WTC11 (cell line): ENCODE measurements at regions not wholly inside any gene's neighbourhood (a gene's known extent, or its start where the extent isn't known, plus 50 kb on each side); places are given as distances from the start of the nearest gene placed in this dataset.

Experiments used
- ATAC-seq: fragments of 200-7000 bp; cut with Tn5 transposase; 2 replicates; pipeline ENCODE4 v1.10.0; 2021; ENCODE audit warnings: mild to moderate bottlenecking, moderate library complexity
- CTCF ChIA-PET: fragments of 300-600 bp; sonication (Branson Sonifier 250); formaldehyde crosslinking; loops from one replicate; lab custom pipeline; 2021; ENCODE audit warnings: antibody characterized with exemption; lab: Charles Lee
- POLR2A ChIA-PET: fragments of 350-600 bp; sonication (Branson Sonifier 250); formaldehyde crosslinking; loops from one replicate; lab custom pipeline; 2021; ENCODE audit warnings: antibody characterized with exemption; lab: Charles Lee
- DNase-seq: peaks from one replicate; pipeline ENCODE4 v3.0.0; 2021; ENCODE audit warnings: low spot score
- H3K27ac Mint-ChIP-seq: 2 replicates; pipeline ENCODE4 v1.8.0; 2021; ENCODE audit warnings: mixed read lengths
- H3K27me3 Mint-ChIP-seq: 2 replicates; pipeline ENCODE4 v1.8.0; 2021; ENCODE audit warnings: low read depth, mild to moderate bottlenecking, moderate library complexity, mixed read lengths
- H3K36me3 Mint-ChIP-seq: 2 replicates; pipeline ENCODE4 v1.8.0; 2021; ENCODE audit warnings: mixed read lengths
- H3K4me1 Mint-ChIP-seq: 2 replicates; pipeline ENCODE4 v1.8.0; 2022; ENCODE audit warnings: mixed read lengths
- H3K4me3 Mint-ChIP-seq: 2 replicates; pipeline ENCODE4 v1.8.0; 2021; ENCODE audit warnings: mild to moderate bottlenecking, moderate library complexity, mixed read lengths
- H3K9me3 Mint-ChIP-seq: 2 replicates; pipeline ENCODE4 v1.8.0; 2021; ENCODE audit warnings: mixed read lengths
- CBFB ChIP-seq: sonication (generic); formaldehyde crosslinking; IDR thresholded peaks from 2 replicates; pipeline ENCODE4 v1.8.1; 2022; ENCODE audit warnings: mild to moderate bottlenecking, low read depth, missing genetic modification reagents
- CREM ChIP-seq: sonication (generic); formaldehyde crosslinking; IDR thresholded peaks from 2 replicates; pipeline ENCODE4 v1.8.1; 2022; ENCODE audit warnings: mild to moderate bottlenecking, missing genetic modification reagents, moderate library complexity
- ESRRA ChIP-seq: sonication (generic); formaldehyde crosslinking; IDR thresholded peaks from 2 replicates; pipeline ENCODE4 v1.8.1; 2022; ENCODE audit warnings: mild to moderate bottlenecking, missing genetic modification reagents, borderline replicate concordance
- GABPB1 ChIP-seq: sonication (generic); formaldehyde crosslinking; IDR thresholded peaks from 2 replicates; pipeline ENCODE4 v1.8.1; 2023; ENCODE audit warnings: mild to moderate bottlenecking, missing genetic modification reagents
- GRHL2 ChIP-seq: fragments of 250-450 bp; sonication (Bioruptor Pico); IDR thresholded peaks from 2 replicates; pipeline ENCODE4 v1.8.0; 2022; ENCODE audit warnings: mild to moderate bottlenecking, moderate library complexity; ENCODE audit not compliant: insufficient replicate concordance, severe bottlenecking
- SMAD4 ChIP-seq: sonication (generic); formaldehyde crosslinking; IDR thresholded peaks from 2 replicates; pipeline ENCODE4 v1.8.0; 2022; ENCODE audit warnings: mild to moderate bottlenecking, missing genetic modification reagents
- SOX15 ChIP-seq: fragments of 250-450 bp; sonication (Bioruptor Pico); IDR thresholded peaks from 2 replicates; pipeline ENCODE4 v1.9.0; 2021; ENCODE audit warnings: mild to moderate bottlenecking
- TCF7 ChIP-seq: sonication (generic); formaldehyde crosslinking; IDR thresholded peaks from 2 replicates; pipeline ENCODE4 v1.8.0; 2022; ENCODE audit warnings: mild to moderate bottlenecking, low read depth, missing genetic modification reagents, moderate library complexity
- TEAD4 ChIP-seq: sonication (generic); formaldehyde crosslinking; IDR thresholded peaks from 2 replicates; pipeline ENCODE4 v1.8.0; 2022; ENCODE audit warnings: mild to moderate bottlenecking, missing genetic modification reagents
- ZNF317 ChIP-seq: sonication (generic); formaldehyde crosslinking; IDR thresholded peaks from 2 replicates; pipeline ENCODE4 v1.8.1; 2023; ENCODE audit warnings: low read depth, mild to moderate bottlenecking, moderate library complexity, missing genetic modification reagents, borderline replicate concordance
- TF ChIP-seq, protein P1 (sequence below): sonication (generic); formaldehyde crosslinking; IDR thresholded peaks from 2 replicates; pipeline ENCODE4 v1.8.0; 2022; ENCODE audit warnings: mild to moderate bottlenecking, missing genetic modification reagents
- TF ChIP-seq, protein P2 (sequence below): sonication (generic); formaldehyde crosslinking; IDR thresholded peaks from 2 replicates; pipeline ENCODE4 v1.8.1; 2022; ENCODE audit warnings: mild to moderate bottlenecking, missing genetic modification reagents, moderate library complexity, borderline replicate concordance
- TF ChIP-seq, protein P3 (sequence below): sonication (generic); formaldehyde crosslinking; IDR thresholded peaks from 2 replicates; pipeline ENCODE4 v1.8.1; 2022; ENCODE audit warnings: low read depth, mild to moderate bottlenecking, moderate library complexity, missing genetic modification reagents, borderline replicate concordance
- TF ChIP-seq, protein P4 (sequence below): sonication (generic); formaldehyde crosslinking; conservative IDR thresholded peaks from 2 replicates; pipeline ENCODE4 v1.8.1; 2022; ENCODE audit warnings: mild to moderate bottlenecking, missing genetic modification reagents
- TF ChIP-seq, protein P5 (sequence below): sonication (generic); formaldehyde crosslinking; IDR thresholded peaks from 2 replicates; pipeline ENCODE4 v1.8.1; 2023; ENCODE audit warnings: mild to moderate bottlenecking, missing genetic modification reagents, moderate library complexity
- TF ChIP-seq, protein P6 (sequence below): sonication (generic); formaldehyde crosslinking; IDR thresholded peaks from 2 replicates; pipeline ENCODE4 v1.8.1; 2022; ENCODE audit warnings: missing genetic modification reagents, borderline replicate concordance
- TF ChIP-seq, protein P7 (sequence below): sonication (generic); formaldehyde crosslinking; IDR thresholded peaks from 2 replicates; pipeline ENCODE4 v1.8.1; 2022; ENCODE audit warnings: mild to moderate bottlenecking, moderate library complexity, missing genetic modification reagents
- TF ChIP-seq, protein P8 (sequence below): sonication (generic); formaldehyde crosslinking; IDR thresholded peaks from 2 replicates; pipeline ENCODE4 v1.8.0; 2023; ENCODE audit warnings: missing genetic modification reagents, mild to moderate bottlenecking, borderline replicate concordance
- TF ChIP-seq, protein P9 (sequence below): fragments of 200-600 bp; IDR thresholded peaks from 2 replicates; pipeline ENCODE4 v1.8.0; 2022; ENCODE audit warnings: antibody characterized with exemption

DNA sequence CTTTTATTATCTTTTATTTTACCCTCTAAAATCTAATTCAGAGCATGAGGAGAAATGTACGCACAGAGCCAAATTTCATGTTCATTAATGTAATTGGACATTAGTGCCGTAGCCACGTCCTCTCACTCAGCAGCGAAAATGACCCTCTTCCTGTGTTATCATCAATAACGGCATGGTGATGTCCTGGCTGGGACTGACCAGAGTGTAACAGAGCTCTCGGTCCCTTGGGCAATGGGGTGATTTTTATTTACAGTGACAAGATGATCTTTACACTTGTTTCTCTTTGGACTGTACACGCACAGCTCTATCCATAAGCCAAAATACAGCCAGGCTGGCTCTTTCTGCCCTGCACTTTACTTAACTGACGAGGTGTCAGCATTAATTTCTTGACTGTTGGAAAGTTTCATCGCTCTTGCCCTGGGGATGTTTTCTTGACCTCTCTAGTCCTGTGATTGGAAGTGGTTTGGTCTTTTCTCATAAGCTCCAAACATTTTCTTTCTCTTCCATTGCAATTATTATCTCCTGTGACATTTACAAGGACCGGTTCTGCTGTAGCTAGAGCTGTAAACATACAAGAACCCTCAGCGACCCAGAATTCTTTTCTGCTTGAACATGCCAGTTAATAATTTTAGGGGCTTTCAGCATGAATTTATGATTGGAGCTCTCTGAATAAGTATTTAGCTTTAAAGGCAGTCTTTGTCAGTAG lies 308.0 kb upstream of the PIK3C3 start:
- TF ChIP-seq, protein P1, sequence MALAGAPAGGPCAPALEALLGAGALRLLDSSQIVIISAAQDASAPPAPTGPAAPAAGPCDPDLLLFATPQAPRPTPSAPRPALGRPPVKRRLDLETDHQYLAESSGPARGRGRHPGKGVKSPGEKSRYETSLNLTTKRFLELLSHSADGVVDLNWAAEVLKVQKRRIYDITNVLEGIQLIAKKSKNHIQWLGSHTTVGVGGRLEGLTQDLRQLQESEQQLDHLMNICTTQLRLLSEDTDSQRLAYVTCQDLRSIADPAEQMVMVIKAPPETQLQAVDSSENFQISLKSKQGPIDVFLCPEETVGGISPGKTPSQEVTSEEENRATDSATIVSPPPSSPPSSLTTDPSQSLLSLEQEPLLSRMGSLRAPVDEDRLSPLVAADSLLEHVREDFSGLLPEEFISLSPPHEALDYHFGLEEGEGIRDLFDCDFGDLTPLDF (CRISPR knock-in tag), result no peak
- TF ChIP-seq ZNF317 (CRISPR knock-in tag) (no peak), GABPB1 (CRISPR knock-in tag) (no peak), ESRRA (no peak), SMAD4 (CRISPR knock-in tag) (no peak)
- TF ChIP-seq, protein P2, sequence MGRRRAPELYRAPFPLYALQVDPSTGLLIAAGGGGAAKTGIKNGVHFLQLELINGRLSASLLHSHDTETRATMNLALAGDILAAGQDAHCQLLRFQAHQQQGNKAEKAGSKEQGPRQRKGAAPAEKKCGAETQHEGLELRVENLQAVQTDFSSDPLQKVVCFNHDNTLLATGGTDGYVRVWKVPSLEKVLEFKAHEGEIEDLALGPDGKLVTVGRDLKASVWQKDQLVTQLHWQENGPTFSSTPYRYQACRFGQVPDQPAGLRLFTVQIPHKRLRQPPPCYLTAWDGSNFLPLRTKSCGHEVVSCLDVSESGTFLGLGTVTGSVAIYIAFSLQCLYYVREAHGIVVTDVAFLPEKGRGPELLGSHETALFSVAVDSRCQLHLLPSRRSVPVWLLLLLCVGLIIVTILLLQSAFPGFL, result no peak
- TF ChIP-seq, protein P3, sequence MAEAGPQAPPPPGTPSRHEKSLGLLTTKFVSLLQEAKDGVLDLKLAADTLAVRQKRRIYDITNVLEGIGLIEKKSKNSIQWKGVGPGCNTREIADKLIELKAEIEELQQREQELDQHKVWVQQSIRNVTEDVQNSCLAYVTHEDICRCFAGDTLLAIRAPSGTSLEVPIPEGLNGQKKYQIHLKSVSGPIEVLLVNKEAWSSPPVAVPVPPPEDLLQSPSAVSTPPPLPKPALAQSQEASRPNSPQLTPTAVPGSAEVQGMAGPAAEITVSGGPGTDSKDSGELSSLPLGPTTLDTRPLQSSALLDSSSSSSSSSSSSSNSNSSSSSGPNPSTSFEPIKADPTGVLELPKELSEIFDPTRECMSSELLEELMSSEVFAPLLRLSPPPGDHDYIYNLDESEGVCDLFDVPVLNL, result no peak
- TF ChIP-seq, protein P4, sequence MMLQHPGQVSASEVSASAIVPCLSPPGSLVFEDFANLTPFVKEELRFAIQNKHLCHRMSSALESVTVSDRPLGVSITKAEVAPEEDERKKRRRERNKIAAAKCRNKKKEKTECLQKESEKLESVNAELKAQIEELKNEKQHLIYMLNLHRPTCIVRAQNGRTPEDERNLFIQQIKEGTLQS, result no peak
- TF ChIP-seq, protein P5, sequence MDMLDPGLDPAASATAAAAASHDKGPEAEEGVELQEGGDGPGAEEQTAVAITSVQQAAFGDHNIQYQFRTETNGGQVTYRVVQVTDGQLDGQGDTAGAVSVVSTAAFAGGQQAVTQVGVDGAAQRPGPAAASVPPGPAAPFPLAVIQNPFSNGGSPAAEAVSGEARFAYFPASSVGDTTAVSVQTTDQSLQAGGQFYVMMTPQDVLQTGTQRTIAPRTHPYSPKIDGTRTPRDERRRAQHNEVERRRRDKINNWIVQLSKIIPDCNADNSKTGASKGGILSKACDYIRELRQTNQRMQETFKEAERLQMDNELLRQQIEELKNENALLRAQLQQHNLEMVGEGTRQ (CRISPR knock-in tag), result no peak
- CTCF ChIA-PET, result no interaction called here
- DNase-seq, result no peak
- Mint-ChIP-seq H3K27me3 (no peaks in the 10 kb centered on the region), H3K9me3 (peaks cover 14% of the 10 kb centered on the region), H3K4me1 (no peaks in the 10 kb centered on the region), H3K36me3 (no peaks in the 10 kb centered on the region), H3K27ac (no peak overlapping the region), H3K4me3 (no peak overlapping the region)
- POLR2A ChIA-PET, result no interaction called here
- no peak for ATAC-seq

DNA sequence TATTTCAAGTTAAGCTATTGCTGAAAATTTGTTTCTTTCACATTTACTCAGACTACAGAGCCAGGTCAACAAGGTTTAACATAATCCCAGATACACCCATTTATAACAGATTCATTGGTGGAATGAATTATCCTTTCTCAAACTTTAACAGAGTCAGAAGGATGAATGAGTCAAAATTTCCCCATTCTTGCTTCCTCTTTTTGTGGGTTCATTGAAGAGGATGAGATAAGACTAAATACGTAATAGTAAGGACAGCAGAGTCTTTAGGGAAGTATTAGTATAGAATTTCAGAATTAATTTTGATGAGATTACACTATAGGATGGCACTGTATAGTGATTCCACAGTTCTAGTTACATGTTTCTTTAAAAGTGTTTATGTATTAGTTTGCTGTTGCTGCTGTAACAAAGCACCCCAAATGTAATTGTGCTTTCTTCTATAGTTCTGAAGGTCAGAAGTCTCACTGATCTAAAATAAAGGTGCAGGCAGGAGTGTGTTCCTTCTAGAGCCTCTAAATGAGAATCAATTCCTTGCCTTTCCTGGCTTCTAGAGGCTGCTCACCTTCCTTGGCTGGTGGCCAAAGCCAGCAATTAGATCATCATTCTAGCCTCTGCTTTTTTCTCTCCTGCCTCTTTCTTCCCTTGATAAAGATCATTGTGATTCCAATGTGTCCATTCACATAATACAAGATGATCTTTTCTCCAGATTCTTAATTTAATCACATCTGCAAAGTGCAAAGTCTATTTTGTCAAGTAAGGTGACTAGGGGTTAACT lies 309.3 kb upstream of the PIK3C3 start:
- ChIA-PET POLR2A (no interaction called here), CTCF (no interaction called here)
- Mint-ChIP-seq H3K4me1 (no peaks in the 10 kb centered on the region), H3K9me3 (peaks cover 14% of the 10 kb centered on the region), H3K27ac (no peak overlapping the region), H3K27me3 (no peaks in the 10 kb centered on the region), H3K36me3 (no peaks in the 10 kb centered on the region), H3K4me3 (no peak overlapping the region)
- ATAC-seq (no peak), DNase-seq (no peak)
- no peak for TF ChIP-seq TCF7 (CRISPR knock-in tag)
- TF ChIP-seq, protein P6, sequence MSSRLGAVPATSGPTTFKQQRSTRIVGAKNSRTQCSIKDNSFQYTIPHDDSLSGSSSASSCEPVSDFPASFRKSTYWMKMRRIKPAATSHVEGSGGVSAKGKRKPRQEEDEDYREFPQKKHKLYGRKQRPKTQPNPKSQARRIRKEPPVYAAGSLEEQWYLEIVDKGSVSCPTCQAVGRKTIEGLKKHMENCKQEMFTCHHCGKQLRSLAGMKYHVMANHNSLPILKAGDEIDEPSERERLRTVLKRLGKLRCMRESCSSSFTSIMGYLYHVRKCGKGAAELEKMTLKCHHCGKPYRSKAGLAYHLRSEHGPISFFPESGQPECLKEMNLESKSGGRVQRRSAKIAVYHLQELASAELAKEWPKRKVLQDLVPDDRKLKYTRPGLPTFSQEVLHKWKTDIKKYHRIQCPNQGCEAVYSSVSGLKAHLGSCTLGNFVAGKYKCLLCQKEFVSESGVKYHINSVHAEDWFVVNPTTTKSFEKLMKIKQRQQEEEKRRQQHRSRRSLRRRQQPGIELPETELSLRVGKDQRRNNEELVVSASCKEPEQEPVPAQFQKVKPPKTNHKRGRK (CRISPR knock-in tag), result no peak
- no peak for TF ChIP-seq ZNF317 (CRISPR knock-in tag)
- no peak for TF ChIP-seq SOX15 (CRISPR knock-in tag)
- no peak for TF ChIP-seq CREM
- no peak for TF ChIP-seq GRHL2 (CRISPR knock-in tag)
- no peak for TF ChIP-seq CBFB (CRISPR knock-in tag)
- TF ChIP-seq TEAD4, result no peak
- TF ChIP-seq, protein P7, sequence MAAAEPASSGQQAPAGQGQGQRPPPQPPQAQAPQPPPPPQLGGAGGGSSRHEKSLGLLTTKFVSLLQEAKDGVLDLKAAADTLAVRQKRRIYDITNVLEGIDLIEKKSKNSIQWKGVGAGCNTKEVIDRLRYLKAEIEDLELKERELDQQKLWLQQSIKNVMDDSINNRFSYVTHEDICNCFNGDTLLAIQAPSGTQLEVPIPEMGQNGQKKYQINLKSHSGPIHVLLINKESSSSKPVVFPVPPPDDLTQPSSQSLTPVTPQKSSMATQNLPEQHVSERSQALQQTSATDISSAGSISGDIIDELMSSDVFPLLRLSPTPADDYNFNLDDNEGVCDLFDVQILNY, result no peak
- TF ChIP-seq, protein P8, sequence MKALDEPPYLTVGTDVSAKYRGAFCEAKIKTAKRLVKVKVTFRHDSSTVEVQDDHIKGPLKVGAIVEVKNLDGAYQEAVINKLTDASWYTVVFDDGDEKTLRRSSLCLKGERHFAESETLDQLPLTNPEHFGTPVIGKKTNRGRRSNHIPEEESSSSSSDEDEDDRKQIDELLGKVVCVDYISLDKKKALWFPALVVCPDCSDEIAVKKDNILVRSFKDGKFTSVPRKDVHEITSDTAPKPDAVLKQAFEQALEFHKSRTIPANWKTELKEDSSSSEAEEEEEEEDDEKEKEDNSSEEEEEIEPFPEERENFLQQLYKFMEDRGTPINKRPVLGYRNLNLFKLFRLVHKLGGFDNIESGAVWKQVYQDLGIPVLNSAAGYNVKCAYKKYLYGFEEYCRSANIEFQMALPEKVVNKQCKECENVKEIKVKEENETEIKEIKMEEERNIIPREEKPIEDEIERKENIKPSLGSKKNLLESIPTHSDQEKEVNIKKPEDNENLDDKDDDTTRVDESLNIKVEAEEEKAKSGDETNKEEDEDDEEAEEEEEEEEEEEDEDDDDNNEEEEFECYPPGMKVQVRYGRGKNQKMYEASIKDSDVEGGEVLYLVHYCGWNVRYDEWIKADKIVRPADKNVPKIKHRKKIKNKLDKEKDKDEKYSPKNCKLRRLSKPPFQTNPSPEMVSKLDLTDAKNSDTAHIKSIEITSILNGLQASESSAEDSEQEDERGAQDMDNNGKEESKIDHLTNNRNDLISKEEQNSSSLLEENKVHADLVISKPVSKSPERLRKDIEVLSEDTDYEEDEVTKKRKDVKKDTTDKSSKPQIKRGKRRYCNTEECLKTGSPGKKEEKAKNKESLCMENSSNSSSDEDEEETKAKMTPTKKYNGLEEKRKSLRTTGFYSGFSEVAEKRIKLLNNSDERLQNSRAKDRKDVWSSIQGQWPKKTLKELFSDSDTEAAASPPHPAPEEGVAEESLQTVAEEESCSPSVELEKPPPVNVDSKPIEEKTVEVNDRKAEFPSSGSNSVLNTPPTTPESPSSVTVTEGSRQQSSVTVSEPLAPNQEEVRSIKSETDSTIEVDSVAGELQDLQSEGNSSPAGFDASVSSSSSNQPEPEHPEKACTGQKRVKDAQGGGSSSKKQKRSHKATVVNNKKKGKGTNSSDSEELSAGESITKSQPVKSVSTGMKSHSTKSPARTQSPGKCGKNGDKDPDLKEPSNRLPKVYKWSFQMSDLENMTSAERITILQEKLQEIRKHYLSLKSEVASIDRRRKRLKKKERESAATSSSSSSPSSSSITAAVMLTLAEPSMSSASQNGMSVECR (CRISPR knock-in tag), result no peak
- TF ChIP-seq, protein P9, sequence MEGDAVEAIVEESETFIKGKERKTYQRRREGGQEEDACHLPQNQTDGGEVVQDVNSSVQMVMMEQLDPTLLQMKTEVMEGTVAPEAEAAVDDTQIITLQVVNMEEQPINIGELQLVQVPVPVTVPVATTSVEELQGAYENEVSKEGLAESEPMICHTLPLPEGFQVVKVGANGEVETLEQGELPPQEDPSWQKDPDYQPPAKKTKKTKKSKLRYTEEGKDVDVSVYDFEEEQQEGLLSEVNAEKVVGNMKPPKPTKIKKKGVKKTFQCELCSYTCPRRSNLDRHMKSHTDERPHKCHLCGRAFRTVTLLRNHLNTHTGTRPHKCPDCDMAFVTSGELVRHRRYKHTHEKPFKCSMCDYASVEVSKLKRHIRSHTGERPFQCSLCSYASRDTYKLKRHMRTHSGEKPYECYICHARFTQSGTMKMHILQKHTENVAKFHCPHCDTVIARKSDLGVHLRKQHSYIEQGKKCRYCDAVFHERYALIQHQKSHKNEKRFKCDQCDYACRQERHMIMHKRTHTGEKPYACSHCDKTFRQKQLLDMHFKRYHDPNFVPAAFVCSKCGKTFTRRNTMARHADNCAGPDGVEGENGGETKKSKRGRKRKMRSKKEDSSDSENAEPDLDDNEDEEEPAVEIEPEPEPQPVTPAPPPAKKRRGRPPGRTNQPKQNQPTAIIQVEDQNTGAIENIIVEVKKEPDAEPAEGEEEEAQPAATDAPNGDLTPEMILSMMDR, result no peak
